Heart left ventricle (tissue), 13 donors: ENCODE measurements at regions not wholly inside any gene's neighbourhood (a gene's known extent, or its start where the extent isn't known, plus 50 kb on each side); places are given as distances from the start of the nearest gene placed in this dataset.
"Not testable (repeated sequence)": the region's sequence is repeated elsewhere in the genome, so short reads cannot be mapped to it uniquely, and the experiment has no call there.

Experiments
- POLR2A ChIP-seq, 2 donors: fragments of 450-650 bp; IDR thresholded peaks; one replicate each; pipeline ENCODE4 v1.6.1; 2017; ENCODE audit warnings: antibody characterized with exemption in 2 of 2, mild to moderate bottlenecking in 2 of 2, moderate library complexity in 2 of 2
- TF ChIP-seq, protein P1 (sequence below), 12 donors: fragments of 200-600 bp; sonication (generic) in 4 of 12; IDR thresholded peaks; one replicate each; pipeline versions ENCODE4 v1.5.0 to v1.8.0; 2018 to 2022; ENCODE audit warnings: antibody characterized with exemption in 12 of 12, mild to moderate bottlenecking in 5 of 12
- donor health status: ischemic (EF 13 %, LVEDD 7.1; RV severe dilation, severe dysfunction).
- donor health status: DM: no; HTN: yes; CAD: no.
- donor health status: DM: no; HTN: no; CAD: no.
- donor health status: ischemic (EF 25% LVEDD 6.9; RV normal size, moderate dysfunction).
- donor health status: ischemic (EF 25% LVEDD 5.7; RV mildly dilated, moderate dysfunction).
- donor health status: ischemic (EF 35%, LVEDD 5.7; RV mildly dilated, moderate dysfunction).
- donor health status: nonischemic (EF 11% LVEDD 7.7; RV severe dilation, severe dysfunction).
- donor health status: DM: yes; HTN: yes; CAD: no.
- donor health status: PGD.
- donor health status: ischemic (EF 29% LVEDD 5.4; RV normal size, mild dysfunction).
- donor health status: nonischemic (EF 23%, LVEDD 6.1; RV moderate dilation, normal function).

DNA sequence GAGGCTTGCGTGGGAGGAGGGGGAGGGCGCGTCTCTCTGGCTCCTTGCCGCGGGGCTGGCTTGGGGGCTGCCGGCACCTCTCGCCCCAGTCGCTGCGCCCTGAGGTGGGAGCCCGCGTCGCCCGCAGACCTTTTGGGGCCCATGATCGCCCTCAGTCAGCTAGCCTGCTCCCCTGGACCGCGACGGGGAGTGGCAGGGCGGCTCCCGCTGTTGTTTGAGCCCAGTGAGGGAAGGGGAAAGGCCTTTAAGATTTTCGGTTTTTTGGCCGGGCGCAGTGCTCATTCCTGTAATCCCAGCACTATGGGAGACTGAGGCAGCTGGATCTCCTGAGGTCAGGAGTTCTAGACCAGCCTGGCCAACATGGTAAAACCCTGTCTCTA, 62.4 kb upstream of the GOLGA6L4 start:
- not testable (repeated sequence) for TF ChIP-seq POLR2A (IDR thresholded peaks at IDR 0.05)
- TF ChIP-seq, protein P1, sequence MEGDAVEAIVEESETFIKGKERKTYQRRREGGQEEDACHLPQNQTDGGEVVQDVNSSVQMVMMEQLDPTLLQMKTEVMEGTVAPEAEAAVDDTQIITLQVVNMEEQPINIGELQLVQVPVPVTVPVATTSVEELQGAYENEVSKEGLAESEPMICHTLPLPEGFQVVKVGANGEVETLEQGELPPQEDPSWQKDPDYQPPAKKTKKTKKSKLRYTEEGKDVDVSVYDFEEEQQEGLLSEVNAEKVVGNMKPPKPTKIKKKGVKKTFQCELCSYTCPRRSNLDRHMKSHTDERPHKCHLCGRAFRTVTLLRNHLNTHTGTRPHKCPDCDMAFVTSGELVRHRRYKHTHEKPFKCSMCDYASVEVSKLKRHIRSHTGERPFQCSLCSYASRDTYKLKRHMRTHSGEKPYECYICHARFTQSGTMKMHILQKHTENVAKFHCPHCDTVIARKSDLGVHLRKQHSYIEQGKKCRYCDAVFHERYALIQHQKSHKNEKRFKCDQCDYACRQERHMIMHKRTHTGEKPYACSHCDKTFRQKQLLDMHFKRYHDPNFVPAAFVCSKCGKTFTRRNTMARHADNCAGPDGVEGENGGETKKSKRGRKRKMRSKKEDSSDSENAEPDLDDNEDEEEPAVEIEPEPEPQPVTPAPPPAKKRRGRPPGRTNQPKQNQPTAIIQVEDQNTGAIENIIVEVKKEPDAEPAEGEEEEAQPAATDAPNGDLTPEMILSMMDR (IDR thresholded peaks at IDR 0.05) = not testable (repeated sequence)
